IMR-90 (cell line): ENCODE measurements at regions not wholly inside any gene's neighbourhood (a gene's known extent, or its start where the extent isn't known, plus 50 kb on each side); places are given as distances from the start of the nearest gene placed in this dataset.

Source experiments
- ATAC-seq: fragments of 200-7000 bp; cut with Tn5 transposase; 2 replicates; pipeline ENCODE4 v1.9.1; 2020; ENCODE audit warnings: low read depth, mild to moderate bottlenecking, moderate library complexity
- BruUV-seq: library from RNA; stranded (reverse); fragments of 400-500 nt; replicated peaks from 2 replicates; lab custom pipeline; 2021; lab: Mats Ljungman, UMichigan
- CTCF ChIA-PET: fragments of 300-600 bp; formaldehyde crosslinking; extraction: SDS; loops from one replicate; lab custom pipeline; 2021; ENCODE audit warnings: antibody characterized with exemption; lab: Yijun Ruan, JAX
- POLR2A ChIA-PET: fragments of 300-600 bp; sonication (Branson Sonifier 250); formaldehyde crosslinking; loops from one replicate; lab custom pipeline; 2022; ENCODE audit warnings: antibody characterized with exemption; ENCODE audit not compliant: unreplicated experiment; lab: Charles Lee
- DNase-seq: peaks from one replicate; pipeline ENCODE4 v3.0.0; 2013
- H2AFZ ChIP-seq: replicated peaks from 2 replicates; pipeline ENCODE3; 2013; ENCODE audit warnings: low read length, mild to moderate bottlenecking; ENCODE audit not compliant: poor library complexity
- H2AK5ac ChIP-seq: 2 replicates; pipeline ENCODE4 v1.6.1; 2013; ENCODE audit warnings: low read depth, low read length, inconsistent platforms
- H2AK9ac ChIP-seq: replicated peaks from 2 replicates; pipeline ENCODE3; 2013; ENCODE audit warnings: mild to moderate bottlenecking, low read depth, low read length, moderate library complexity; ENCODE audit not compliant: poor library complexity
- H2BK120ac ChIP-seq: 2 replicates; pipeline ENCODE4 v1.6.1; 2013; ENCODE audit warnings: low read depth, low read length, inconsistent platforms
- H2BK15ac ChIP-seq: 3 replicates; pipeline ENCODE4 v1.6.1; 2013; ENCODE audit warnings: low read depth, low read length, inconsistent platforms
- H2BK20ac ChIP-seq: 2 replicates; pipeline ENCODE4 v1.6.1; 2013; ENCODE audit warnings: low read depth, mild to moderate bottlenecking, inconsistent platforms, low read length, moderate library complexity
- H2BK5ac ChIP-seq: 2 replicates; pipeline ENCODE4 v1.6.1; 2013; ENCODE audit warnings: mild to moderate bottlenecking, low read depth, low read length, inconsistent platforms; ENCODE audit not compliant: poor library complexity, severe bottlenecking
- H3K14ac ChIP-seq: replicated peaks from 2 replicates; pipeline ENCODE4 v1.6.1; 2013; ENCODE audit warnings: low read depth, low read length, inconsistent platforms
- H3K18ac ChIP-seq: 2 replicates; pipeline ENCODE4 v1.6.1; 2013; ENCODE audit warnings: low read depth, low read length, control low read depth
- H3K23ac ChIP-seq: 2 replicates; pipeline ENCODE4 v1.6.1; 2013; ENCODE audit warnings: low read depth, low read length, inconsistent platforms
- H3K27ac ChIP-seq: 2 replicates; pipeline ENCODE4 v1.5.1; 2013; ENCODE audit warnings: mild to moderate bottlenecking, control low read depth, low read length; ENCODE audit not compliant: insufficient read depth
- H3K27me3 ChIP-seq: 2 replicates; pipeline ENCODE4 v1.6.1; 2013; ENCODE audit warnings: low read length; ENCODE audit not compliant: control insufficient read depth, insufficient read depth
- H3K36me3 ChIP-seq: 2 replicates; pipeline ENCODE4 v1.6.1; 2013; ENCODE audit warnings: low read length, mixed read lengths; ENCODE audit not compliant: control insufficient read depth, insufficient read depth
- H3K4ac ChIP-seq: 2 replicates; pipeline ENCODE4 v1.6.1; 2013; ENCODE audit warnings: low read depth, low read length, inconsistent platforms
- H3K4me1 ChIP-seq: 2 replicates; pipeline ENCODE4 v1.6.1; 2013; ENCODE audit warnings: low read length, mixed read lengths; ENCODE audit not compliant: control insufficient read depth, insufficient read depth
- H3K4me2 ChIP-seq: 2 replicates; pipeline ENCODE4 v1.6.1; 2013; ENCODE audit warnings: low read depth, mild to moderate bottlenecking, control low read depth, low read length, moderate library complexity
- H3K4me3 ChIP-seq: 2 replicates; pipeline ENCODE4 v1.5.1; 2013; ENCODE audit warnings: low read depth, mild to moderate bottlenecking, control low read depth, low read length, moderate library complexity; ENCODE audit not compliant: insufficient read depth
- H3K56ac ChIP-seq: 2 replicates; pipeline ENCODE4 v1.6.1; 2013; ENCODE audit warnings: low read length, inconsistent platforms; ENCODE audit not compliant: insufficient read depth; ENCODE audit errors: extremely low read depth
- H3K79me1 ChIP-seq, 2 experiments: 2 replicates each; pipeline ENCODE4 v1.6.1; 2013; ENCODE audit warnings: low read length in 2 of 2, inconsistent platforms in 1 of 2, low read depth in 1 of 2
- H3K9ac ChIP-seq: 2 replicates; pipeline ENCODE4 v1.6.1; 2013; ENCODE audit warnings: low read depth, low read length, control low read depth
- H3K9me1 ChIP-seq: 2 replicates; pipeline ENCODE4 v1.6.1; 2013; ENCODE audit warnings: low read length, inconsistent platforms; ENCODE audit not compliant: insufficient read depth
- H3K9me3 ChIP-seq: 2 replicates; pipeline ENCODE4 v1.6.1; 2013; ENCODE audit warnings: low read length; ENCODE audit not compliant: control insufficient read depth, insufficient read depth
- H4K20me1 ChIP-seq: 2 replicates; pipeline ENCODE4 v1.6.1; 2013; ENCODE audit warnings: low read length, inconsistent platforms; ENCODE audit not compliant: insufficient read depth
- H4K5ac ChIP-seq: 2 replicates; pipeline ENCODE4 v1.6.1; 2013; ENCODE audit warnings: mild to moderate bottlenecking, low read depth, low read length, control low read depth
- H4K8ac ChIP-seq, 2 experiments: 2 replicates each; pipeline ENCODE4 v1.6.1; 2013; ENCODE audit warnings: low read depth in 2 of 2, low read length in 2 of 2, control low read depth in 1 of 2, inconsistent platforms in 1 of 2
- H4K91ac ChIP-seq: 2 replicates; pipeline ENCODE4 v1.6.1; 2013; ENCODE audit warnings: low read depth, low read length, inconsistent platforms; ENCODE audit not compliant: insufficient read depth
- BHLHE40 ChIP-seq: fragments of 150-350 bp; IDR thresholded peaks from 2 replicates; pipeline ENCODE4 v1.6.1; 2016; ENCODE audit warnings: mild to moderate bottlenecking, low read depth, low read length
- CEBPB ChIP-seq: IDR thresholded peaks from 2 replicates; pipeline ENCODE4 v1.6.1; 2012; ENCODE audit warnings: low read depth, low read length, improper control_type of control experiment
- CHD1 ChIP-seq: IDR thresholded peaks from 2 replicates; pipeline ENCODE4 v1.6.1; 2012; ENCODE audit warnings: low read depth, low read length, improper control_type of control experiment
- FOS ChIP-seq: fragments of 150-350 bp; IDR thresholded peaks from 2 replicates; pipeline ENCODE4 v1.6.1; 2016; ENCODE audit warnings: low read depth, low read length
- MAFK ChIP-seq: IDR thresholded peaks from 2 replicates; pipeline ENCODE4 v1.6.1; 2012; ENCODE audit warnings: low read depth, low read length, improper control_type of control experiment
- MXI1 ChIP-seq: IDR thresholded peaks from 2 replicates; pipeline ENCODE4 v1.6.1; 2012; ENCODE audit warnings: low read depth, mild to moderate bottlenecking, low read length, moderate library complexity, borderline replicate concordance
- NFE2L2 ChIP-seq: fragments of 150-350 bp; IDR thresholded peaks from 2 replicates; pipeline ENCODE4 v1.6.1; 2016; ENCODE audit warnings: low read depth, mild to moderate bottlenecking, low read length
- RAD21 ChIP-seq: IDR thresholded peaks from 2 replicates; pipeline ENCODE4 v1.6.1; 2012; ENCODE audit warnings: low read length, improper control_type of control experiment
- RCOR1 ChIP-seq: IDR thresholded peaks from 2 replicates; pipeline ENCODE4 v1.6.1; 2012; ENCODE audit warnings: mild to moderate bottlenecking, low read length, improper control_type of control experiment; ENCODE audit not compliant: insufficient replicate concordance
- RFX5 ChIP-seq: IDR thresholded peaks from 2 replicates; pipeline ENCODE4 v1.8.0; 2012; ENCODE audit warnings: low read depth, mild to moderate bottlenecking, low read length, moderate library complexity
- SMC3 ChIP-seq: fragments of 150-350 bp; IDR thresholded peaks from 2 replicates; pipeline ENCODE4 v1.6.1; 2016; ENCODE audit warnings: low read depth, mild to moderate bottlenecking, antibody characterized with exemption, low read length, moderate library complexity
- WGBS, 2 experiments: methylation state at CpG; one replicate each; pipeline versions ENCODE4 v1.1.5 to v1.1.7; 2013; ENCODE audit warnings: missing lambda C conversion rate in 2 of 2; ENCODE audit not compliant: insufficient read length in 1 of 2; ENCODE audit errors: extremely low coverage in 2 of 2; 5-methylcytosine and 5-hydroxymethylcytosine counted together
- dilution Hi-C: fragments of 300-500 bp; cut with HindIII; formaldehyde crosslinking; loops from one replicate; pipeline ENCODE4 v1.14.3; 2018; ENCODE audit warnings: low sequenced_read_pairs; ENCODE audit not compliant: unreplicated experiment
- in situ Hi-C: fragments of 300-500 bp; cut with MboI; formaldehyde crosslinking; loops from 3 replicates; pipeline ENCODE4 v1.14.3; 2019; ENCODE audit warnings: low sequenced_read_pairs, inconsistent platforms, mixed read lengths
- intact Hi-C: fragments of 100-400 bp; cut with micrococcal nuclease; formaldehyde crosslinking; loops from 2 replicates; pipeline ENCODE4 v1.10.0; 2022
- TF ChIP-seq, protein P1 (sequence below): conservative IDR thresholded peaks from 2 replicates; pipeline ENCODE4 v1.5.1; 2012; ENCODE audit warnings: mild to moderate bottlenecking, low read depth, low read length, improper control_type of control experiment
- TF ChIP-seq, protein P2 (sequence below): fragments of 150-350 bp; IDR thresholded peaks from 2 replicates; pipeline ENCODE4 v1.6.1; 2016; ENCODE audit warnings: low read depth, mild to moderate bottlenecking, low read length, moderate library complexity, borderline replicate concordance

GRCh38 chr10:129333706-129334105, 133.3 kb upstream of the MGMT start:
- intact Hi-C loops (no loop called here), in situ Hi-C loops (no loop called here), dilution Hi-C loops (no loop called here)
- Histone ChIP-seq H2AFZ (no peak overlapping the region), H3K4ac (no peak overlapping the region), H2AK5ac (no peak overlapping the region), H4K8ac (no peak overlapping the region), H3K9me1 (no peaks in the 10 kb centered on the region), H2BK120ac (no peak overlapping the region), H3K18ac (no peak overlapping the region), H3K4me3 (no peak overlapping the region), H3K36me3 (no peaks in the 10 kb centered on the region), H3K27ac (no peak overlapping the region), H3K56ac (no peak overlapping the region), H2AK9ac (no peak overlapping the region), H3K27me3 (no peaks in the 10 kb centered on the region), H3K14ac (no peak overlapping the region), H4K91ac (no peak overlapping the region), H3K9me3 (peaks cover 12% of the 10 kb centered on the region), H3K79me1 (no peaks in the 10 kb centered on the region), H3K9ac (no peak overlapping the region), H3K4me1 (no peaks in the 10 kb centered on the region), H2BK20ac (no peak overlapping the region), H3K4me2 (no peak overlapping the region), H3K23ac (no peak overlapping the region), H4K5ac (no peak overlapping the region), H2BK15ac (no peak overlapping the region), H2BK5ac (no peak overlapping the region), H4K20me1 (no peaks in the 10 kb centered on the region)
- 94% methylated on average over 3 of the region's 8 CpGs; no CpG with 5 or more reads in 1 of the 2 experiments for WGBS, 2 experiments
- CTCF ChIA-PET, result no interaction called here
- ATAC-seq, result no peak
- no peak for DNase-seq
- POLR2A ChIA-PET, result no interaction called here
- BruUV-seq, result no TSS peak
- TF ChIP-seq, protein P1, sequence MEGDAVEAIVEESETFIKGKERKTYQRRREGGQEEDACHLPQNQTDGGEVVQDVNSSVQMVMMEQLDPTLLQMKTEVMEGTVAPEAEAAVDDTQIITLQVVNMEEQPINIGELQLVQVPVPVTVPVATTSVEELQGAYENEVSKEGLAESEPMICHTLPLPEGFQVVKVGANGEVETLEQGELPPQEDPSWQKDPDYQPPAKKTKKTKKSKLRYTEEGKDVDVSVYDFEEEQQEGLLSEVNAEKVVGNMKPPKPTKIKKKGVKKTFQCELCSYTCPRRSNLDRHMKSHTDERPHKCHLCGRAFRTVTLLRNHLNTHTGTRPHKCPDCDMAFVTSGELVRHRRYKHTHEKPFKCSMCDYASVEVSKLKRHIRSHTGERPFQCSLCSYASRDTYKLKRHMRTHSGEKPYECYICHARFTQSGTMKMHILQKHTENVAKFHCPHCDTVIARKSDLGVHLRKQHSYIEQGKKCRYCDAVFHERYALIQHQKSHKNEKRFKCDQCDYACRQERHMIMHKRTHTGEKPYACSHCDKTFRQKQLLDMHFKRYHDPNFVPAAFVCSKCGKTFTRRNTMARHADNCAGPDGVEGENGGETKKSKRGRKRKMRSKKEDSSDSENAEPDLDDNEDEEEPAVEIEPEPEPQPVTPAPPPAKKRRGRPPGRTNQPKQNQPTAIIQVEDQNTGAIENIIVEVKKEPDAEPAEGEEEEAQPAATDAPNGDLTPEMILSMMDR, result no peak
- TF ChIP-seq BHLHE40 (no peak), MAFK (no peak), RFX5 (no peak), CEBPB (no peak), RAD21 (no peak), NFE2L2 (no peak), CHD1 (no peak), FOS (no peak), SMC3 (no peak), RCOR1 (no peak), MXI1 (no peak)
- TF ChIP-seq, protein P2, sequence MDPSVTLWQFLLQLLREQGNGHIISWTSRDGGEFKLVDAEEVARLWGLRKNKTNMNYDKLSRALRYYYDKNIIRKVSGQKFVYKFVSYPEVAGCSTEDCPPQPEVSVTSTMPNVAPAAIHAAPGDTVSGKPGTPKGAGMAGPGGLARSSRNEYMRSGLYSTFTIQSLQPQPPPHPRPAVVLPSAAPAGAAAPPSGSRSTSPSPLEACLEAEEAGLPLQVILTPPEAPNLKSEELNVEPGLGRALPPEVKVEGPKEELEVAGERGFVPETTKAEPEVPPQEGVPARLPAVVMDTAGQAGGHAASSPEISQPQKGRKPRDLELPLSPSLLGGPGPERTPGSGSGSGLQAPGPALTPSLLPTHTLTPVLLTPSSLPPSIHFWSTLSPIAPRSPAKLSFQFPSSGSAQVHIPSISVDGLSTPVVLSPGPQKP, result no peak
